Lung (tissue), 11 donors: ENCODE measurements at regions not wholly inside any gene's neighbourhood (a gene's known extent, or its start where the extent isn't known, plus 50 kb on each side); places are given as distances from the start of the nearest gene placed in this dataset.
A peak's percentile ranks its signal among the peaks of the same experiment; 100 is the strongest.

Experiments
- ATAC-seq: fragments of 200-7000 bp; cut with Tn5 transposase; one replicate; pipeline ENCODE4 v1.9.1; 2020; ENCODE audit warnings: moderate number of reproducible peaks; ENCODE audit not compliant: insufficient read depth, low FRiP score
- DNase-seq, 3 donors: peaks; one replicate each; pipeline ENCODE4 v3.0.0-alpha.2; 2013 to 2017
- H3K27ac ChIP-seq, 2 donors: one replicate each; pipeline ENCODE4 v1.5.1; 2013; ENCODE audit warnings: mild to moderate bottlenecking in 2 of 2, moderate library complexity in 2 of 2, control low read depth in 1 of 2, inconsistent platforms in 1 of 2, low read depth in 1 of 2, low read length in 1 of 2
- H3K27me3 ChIP-seq, 3 donors: one replicate each; pipeline ENCODE4 v1.5.1; 2013; ENCODE audit warnings: low read length in 2 of 3; ENCODE audit not compliant: control insufficient read depth in 3 of 3, insufficient read depth in 3 of 3
- H3K36me3 ChIP-seq, 4 donors: one replicate each; pipeline ENCODE4 v1.5.1; 2013; ENCODE audit warnings: low read length in 4 of 4, mild to moderate bottlenecking in 1 of 4, moderate library complexity in 1 of 4; ENCODE audit not compliant: control insufficient read depth in 4 of 4, insufficient read depth in 4 of 4
- H3K4me1 ChIP-seq, 5 donors: one replicate each; pipeline ENCODE4 v1.5.1; 2013; ENCODE audit warnings: low read length in 5 of 5, mild to moderate bottlenecking in 2 of 5, moderate library complexity in 1 of 5; ENCODE audit not compliant: control insufficient read depth in 5 of 5, insufficient read depth in 5 of 5
- H3K4me3 ChIP-seq: one replicate; pipeline ENCODE4 v1.5.1; 2013; ENCODE audit warnings: mild to moderate bottlenecking, control low read depth, moderate library complexity
- H3K9ac ChIP-seq, 2 donors: one replicate each; pipeline ENCODE4 v1.5.1; 2013; ENCODE audit warnings: low read length in 2 of 2, control low read depth in 1 of 2; ENCODE audit not compliant: insufficient read depth in 1 of 2
- H3K9me3 ChIP-seq, 4 donors: one replicate each; pipeline ENCODE4 v1.5.1; 2013; ENCODE audit warnings: low read length in 3 of 4, mild to moderate bottlenecking in 1 of 4, moderate library complexity in 1 of 4; ENCODE audit not compliant: control insufficient read depth in 4 of 4, insufficient read depth in 3 of 4
- WGBS, 2 donors: extraction: QIAGEN DNeasy Blood & Tissue Kit; methylation state at CpG; one replicate each; pipeline ENCODE4 v1.1.7; 2013; 5-methylcytosine and 5-hydroxymethylcytosine counted together
- TF ChIP-seq, protein P1 (sequence below): IDR thresholded peaks from 2 replicates; pipeline ENCODE4 v1.5.1; 2012; ENCODE audit warnings: mild to moderate bottlenecking; ENCODE audit errors: control extremely low read depth, extremely low read depth
- donor health status: control.
- donor health status: control.
- donor health status: Bipolar disorder and iron deficiency.
- donor health status: healthy.
- donor health status: DM: yes; HTN: yes; CAD: no.

DNA sequence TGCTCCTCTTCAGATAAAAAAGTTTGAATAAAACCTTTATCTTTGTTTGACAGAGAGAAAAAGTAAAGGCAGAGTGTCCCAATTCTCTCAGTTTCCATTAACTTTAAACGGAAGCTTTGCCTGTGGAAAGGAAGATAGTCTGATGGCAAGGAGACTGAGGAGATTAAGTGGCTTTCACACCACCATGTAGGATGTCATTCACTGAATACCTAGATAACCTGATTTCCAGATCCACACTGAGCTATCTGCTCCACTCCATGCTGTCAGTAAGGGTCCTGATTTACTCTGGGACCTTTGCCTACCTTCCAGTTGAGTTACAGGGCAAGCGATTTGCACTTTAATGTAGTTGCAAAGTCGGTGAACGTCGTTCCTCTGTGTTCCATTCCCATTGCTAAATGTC, 233.4 kb upstream of the TBL1XR1 start:
- no peak overlapping the region for H3K9ac ChIP-seq
- TF ChIP-seq, protein P1, sequence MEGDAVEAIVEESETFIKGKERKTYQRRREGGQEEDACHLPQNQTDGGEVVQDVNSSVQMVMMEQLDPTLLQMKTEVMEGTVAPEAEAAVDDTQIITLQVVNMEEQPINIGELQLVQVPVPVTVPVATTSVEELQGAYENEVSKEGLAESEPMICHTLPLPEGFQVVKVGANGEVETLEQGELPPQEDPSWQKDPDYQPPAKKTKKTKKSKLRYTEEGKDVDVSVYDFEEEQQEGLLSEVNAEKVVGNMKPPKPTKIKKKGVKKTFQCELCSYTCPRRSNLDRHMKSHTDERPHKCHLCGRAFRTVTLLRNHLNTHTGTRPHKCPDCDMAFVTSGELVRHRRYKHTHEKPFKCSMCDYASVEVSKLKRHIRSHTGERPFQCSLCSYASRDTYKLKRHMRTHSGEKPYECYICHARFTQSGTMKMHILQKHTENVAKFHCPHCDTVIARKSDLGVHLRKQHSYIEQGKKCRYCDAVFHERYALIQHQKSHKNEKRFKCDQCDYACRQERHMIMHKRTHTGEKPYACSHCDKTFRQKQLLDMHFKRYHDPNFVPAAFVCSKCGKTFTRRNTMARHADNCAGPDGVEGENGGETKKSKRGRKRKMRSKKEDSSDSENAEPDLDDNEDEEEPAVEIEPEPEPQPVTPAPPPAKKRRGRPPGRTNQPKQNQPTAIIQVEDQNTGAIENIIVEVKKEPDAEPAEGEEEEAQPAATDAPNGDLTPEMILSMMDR: no peak
- H3K36me3 ChIP-seq: no peaks in the 10 kb centered on the region
- H3K9me3 ChIP-seq: no peaks in the 10 kb centered on the region
- ATAC-seq: no peak
- WGBS, 2 donors: 96 to 97% methylated on average over 5 of the region's 5 CpGs
- H3K4me3 ChIP-seq: no peak overlapping the region
- H3K27ac ChIP-seq: no peak overlapping the region
- H3K27me3 ChIP-seq: no peaks in the 10 kb centered on the region
- no peak for DNase-seq
- peaks cover 0 to 38% (median 3%) of the 10 kb centered on the region in 5 donors for H3K4me1 ChIP-seq

DNA sequence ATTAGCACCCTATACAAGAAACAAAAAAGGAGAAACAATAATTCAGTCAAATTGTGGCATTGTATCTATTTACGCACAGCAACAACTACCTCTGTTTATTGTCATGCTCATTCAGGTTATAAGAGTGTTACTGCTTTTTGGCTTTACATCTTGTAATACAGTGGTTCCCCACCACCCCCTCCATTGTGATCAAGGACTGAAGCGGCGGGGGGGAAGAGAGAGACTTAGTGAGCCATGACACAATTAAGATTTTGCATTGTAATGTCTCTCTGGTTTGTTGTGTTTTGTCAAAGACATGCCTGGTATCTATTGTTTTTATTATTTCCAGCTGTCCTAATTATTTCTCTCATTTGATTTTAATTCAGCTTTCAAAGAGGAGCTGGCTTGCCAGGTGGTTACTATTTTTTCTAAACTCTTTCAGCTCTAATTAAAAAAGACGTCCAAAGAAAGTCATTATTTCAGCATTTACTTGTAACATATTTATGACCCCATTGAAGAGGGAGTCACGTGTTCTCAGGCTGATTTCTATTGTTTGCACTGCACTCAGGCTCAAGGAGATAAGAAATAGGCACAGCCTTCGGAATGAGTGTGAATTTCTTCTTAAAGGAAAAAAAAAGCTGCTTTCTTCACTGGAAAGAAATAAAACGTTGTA, 234.4 kb upstream of the TBL1XR1 start:
- ATAC-seq (no peak), DNase-seq (peak; percentile 43 to 93 (median 87))
- WGBS, 2 donors: 48 to 70% methylated on average over 6 to 7 of the region's 7 CpGs
- TF ChIP-seq, protein P1: no peak
- peaks cover 0 to 28% (median 3%) of the 10 kb centered on the region in 5 donors for H3K4me1 ChIP-seq
- H3K4me3 ChIP-seq: no peak overlapping the region
- no peak overlapping the region for H3K9ac ChIP-seq
- no peaks in the 10 kb centered on the region for H3K27me3 ChIP-seq
- H3K27ac ChIP-seq: no peak overlapping the region
- no peaks in the 10 kb centered on the region for H3K36me3 ChIP-seq
- H3K9me3 ChIP-seq: no peaks in the 10 kb centered on the region

DNA sequence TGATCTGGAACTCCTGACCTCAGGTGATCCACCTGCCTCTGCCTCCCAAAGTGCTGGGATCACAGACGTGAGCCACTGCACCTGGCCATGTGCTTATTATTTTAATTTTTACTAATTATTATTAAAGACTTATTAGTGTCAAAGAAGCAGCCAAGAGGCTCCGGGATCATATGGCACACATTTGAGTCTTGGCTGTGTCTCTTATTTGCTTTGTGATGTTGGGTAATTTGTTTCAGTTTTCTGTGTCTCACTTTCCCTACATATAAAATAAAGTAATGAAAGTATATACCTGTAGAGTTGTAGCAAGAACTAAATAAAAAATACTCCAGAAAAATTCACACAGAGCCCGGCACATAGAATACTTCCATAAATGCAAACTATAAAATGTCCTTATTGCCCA, 238.0 kb upstream of the TBL1XR1 start:
- Histone ChIP-seq H3K27me3 (no peaks in the 10 kb centered on the region), H3K4me1 (peaks cover 0 to 40% (median 3%) of the 10 kb centered on the region in 5 donors), H3K4me3 (no peak overlapping the region), H3K9me3 (no peaks in the 10 kb centered on the region), H3K36me3 (no peaks in the 10 kb centered on the region), H3K27ac (no peak overlapping the region), H3K9ac (no peak overlapping the region)
- TF ChIP-seq, protein P1: no peak
- no peak for DNase-seq
- WGBS, 2 donors: 86 to 89% methylated on average over 3 of the region's 3 CpGs
- ATAC-seq: no peak
